ENCODE measurements at regions not wholly inside any gene's neighbourhood (a gene's known extent, or its start where the extent isn't known, plus 50 kb on each side); places are given as distances from the start of the nearest gene placed in this dataset.

GRCh38 chr20:61030130-61030529 lies 221.9 kb upstream of the CDH4 start:
- no peak for TF ChIP-seq CTCF (IDR thresholded peaks at IDR 0.05; ENCODE audit: insufficient read depth, low read length, severe bottlenecking)
- Histone ChIP-seq H3K36me3 (ENCODE audit: control insufficient read depth, insufficient read depth, low read length) (no peaks in the 10 kb centered on the region), H3K4me3 (ENCODE audit: low read depth, low read length) (no peak overlapping the region), H3K27me3 (ENCODE audit: control insufficient read depth, insufficient read depth, low read length) (no peaks in the 10 kb centered on the region)
- no peak for DNase-seq (ENCODE audit: low read depth)
- FAIRE-seq, result no peak

- H3K36me3 ChIP-seq (ENCODE audit: control insufficient read depth, insufficient read depth, low read length), result no peaks in the 10 kb centered on the region
- H3K27me3 ChIP-seq (ENCODE audit: control insufficient read depth, insufficient read depth, low read length), result no peaks in the 10 kb centered on the region
- DNase-seq (ENCODE audit: low read depth), result no peak
- FAIRE-seq, result no peak
- no peak overlapping the region for H3K4me3 ChIP-seq (ENCODE audit: low read depth, low read length)
- TF ChIP-seq CTCF (IDR thresholded peaks at IDR 0.05; ENCODE audit: insufficient read depth, low read length, severe bottlenecking), result no peak
These were observed 220.8 kb upstream of the CDH4 start for GRCh38 chr20:61031101-61031830.

GRCh38 chr20:61037498-61037897 lies 214.6 kb upstream of the CDH4 start:
- TF ChIP-seq CTCF (IDR thresholded peaks at IDR 0.05; ENCODE audit: insufficient read depth, low read length, severe bottlenecking), result no peak

GRCh38 chr20:61041481-61041880 lies 210.6 kb upstream of the CDH4 start:
- H3K27me3 ChIP-seq (ENCODE audit: control insufficient read depth, insufficient read depth, low read length), result no peaks in the 10 kb centered on the region
- H3K36me3 ChIP-seq (ENCODE audit: control insufficient read depth, insufficient read depth, low read length), result no peaks in the 10 kb centered on the region
- no peak for DNase-seq (ENCODE audit: low read depth)
- no peak overlapping the region for H3K4me3 ChIP-seq (ENCODE audit: low read depth, low read length)
- no peak for TF ChIP-seq CTCF (IDR thresholded peaks at IDR 0.05; ENCODE audit: insufficient read depth, low read length, severe bottlenecking)
- FAIRE-seq, result no peak

More at GRCh38 chr20:61037498-61037897, 214.6 kb upstream of the CDH4 start:
- no peak for FAIRE-seq
- Histone ChIP-seq H3K36me3 (ENCODE audit: control insufficient read depth, insufficient read depth, low read length) (no peaks in the 10 kb centered on the region), H3K4me3 (ENCODE audit: low read depth, low read length) (no peak overlapping the region), H3K27me3 (ENCODE audit: control insufficient read depth, insufficient read depth, low read length) (no peaks in the 10 kb centered on the region)
- DNase-seq (ENCODE audit: low read depth), result peak; percentile 24

GRCh38 chr20:61042506-61043385 lies 209.3 kb upstream of the CDH4 start:
- DNase-seq (ENCODE audit: low read depth) (no peak), FAIRE-seq (no peak)
- no peaks in the 10 kb centered on the region for H3K27me3 ChIP-seq (ENCODE audit: control insufficient read depth, insufficient read depth, low read length)
- H3K36me3 ChIP-seq (ENCODE audit: control insufficient read depth, insufficient read depth, low read length), result no peaks in the 10 kb centered on the region
- H3K4me3 ChIP-seq (ENCODE audit: low read depth, low read length), result no peak overlapping the region
- TF ChIP-seq CTCF (IDR thresholded peaks at IDR 0.05; ENCODE audit: insufficient read depth, low read length, severe bottlenecking), result no peak
